Ovary (tissue), 3 donors: ENCODE measurements at regions not wholly inside any gene's neighbourhood (a gene's known extent, or its start where the extent isn't known, plus 50 kb on each side); places are given as distances from the start of the nearest gene placed in this dataset.

Experiments used
- CTCF ChIP-seq, 3 donors: fragments of 450-650 bp in 2 of 3; fragments of 200-600 bp in 1 of 3; IDR thresholded peaks; one replicate each; pipeline versions ENCODE4 v1.5.1 to v1.8.0; 2016 to 2022; ENCODE audit warnings: antibody characterized with exemption in 3 of 3, mild to moderate bottlenecking in 1 of 3
- EP300 ChIP-seq: sonication (generic); formaldehyde crosslinking; IDR thresholded peaks from one replicate; pipeline ENCODE4 v1.6.1; 2017; ENCODE audit warnings: antibody characterized with exemption
- donor health status: DM: no; HTN: no; CAD: no.

DNA sequence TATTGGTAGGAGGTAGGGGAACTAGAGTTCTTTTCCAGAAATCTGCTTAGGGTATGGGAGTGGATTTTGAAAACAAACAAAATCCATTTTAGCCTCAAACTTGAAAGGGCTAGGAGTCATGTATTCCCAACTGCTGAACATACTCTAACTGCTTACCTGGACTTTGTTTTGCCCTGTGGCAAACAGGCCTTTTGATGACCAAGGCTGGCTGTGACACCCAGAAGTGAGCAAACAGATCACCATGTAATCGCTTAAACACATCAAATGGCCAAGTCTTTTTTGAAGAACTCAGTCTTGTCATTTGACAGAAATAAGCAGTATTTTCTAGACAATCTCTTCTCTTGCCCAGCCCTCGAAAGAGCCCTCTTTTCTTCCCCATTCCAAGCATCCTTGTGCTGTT is 203.4 kb downstream of the KIT start:
- no peak for TF ChIP-seq CTCF (IDR thresholded peaks at IDR 0.05)
- TF ChIP-seq EP300 = no peak
